ENCODE measurements at regions not wholly inside any gene's neighbourhood (a gene's known extent, or its start where the extent isn't known, plus 50 kb on each side); places are given as distances from the start of the nearest gene placed in this dataset.

- no peak overlapping the region for H3K27ac ChIP-seq (ENCODE audit: low read depth, low read length)
- no peaks in the 10 kb centered on the region for H3K9me2 ChIP-seq (replicated peaks; ENCODE audit: control insufficient read depth, low read length)
- H3F3A ChIP-seq (ENCODE audit: control insufficient read depth, insufficient read depth) = 0 out of 2 replicates have a peak, but pooled peaks cover under 1% of the 10 kb centered on the region
- TF ChIP-seq EZH2phosphoT487 (IDR thresholded peaks at IDR 0.05; ENCODE audit: borderline replicate concordance, low read length) = no peak
- TF ChIP-seq, protein P1, sequence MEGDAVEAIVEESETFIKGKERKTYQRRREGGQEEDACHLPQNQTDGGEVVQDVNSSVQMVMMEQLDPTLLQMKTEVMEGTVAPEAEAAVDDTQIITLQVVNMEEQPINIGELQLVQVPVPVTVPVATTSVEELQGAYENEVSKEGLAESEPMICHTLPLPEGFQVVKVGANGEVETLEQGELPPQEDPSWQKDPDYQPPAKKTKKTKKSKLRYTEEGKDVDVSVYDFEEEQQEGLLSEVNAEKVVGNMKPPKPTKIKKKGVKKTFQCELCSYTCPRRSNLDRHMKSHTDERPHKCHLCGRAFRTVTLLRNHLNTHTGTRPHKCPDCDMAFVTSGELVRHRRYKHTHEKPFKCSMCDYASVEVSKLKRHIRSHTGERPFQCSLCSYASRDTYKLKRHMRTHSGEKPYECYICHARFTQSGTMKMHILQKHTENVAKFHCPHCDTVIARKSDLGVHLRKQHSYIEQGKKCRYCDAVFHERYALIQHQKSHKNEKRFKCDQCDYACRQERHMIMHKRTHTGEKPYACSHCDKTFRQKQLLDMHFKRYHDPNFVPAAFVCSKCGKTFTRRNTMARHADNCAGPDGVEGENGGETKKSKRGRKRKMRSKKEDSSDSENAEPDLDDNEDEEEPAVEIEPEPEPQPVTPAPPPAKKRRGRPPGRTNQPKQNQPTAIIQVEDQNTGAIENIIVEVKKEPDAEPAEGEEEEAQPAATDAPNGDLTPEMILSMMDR (IDR thresholded peaks at IDR 0.05; ENCODE audit: low read depth, low read length, poor library complexity, severe bottlenecking) = no peak
- no peaks in the 10 kb centered on the region for H3K4me1 ChIP-seq (ENCODE audit: control insufficient read depth, low read length)
- no peak overlapping the region for H3K4me2 ChIP-seq (ENCODE audit: low read length)
- no peaks in the 10 kb centered on the region for H3K79me2 ChIP-seq (ENCODE audit: control insufficient read depth, low read length)
- H3K4me3 ChIP-seq (ENCODE audit: low read length) = no peak overlapping the region
- no peaks in the 10 kb centered on the region for H4K20me1 ChIP-seq (ENCODE audit: control insufficient read depth, insufficient read depth, low read depth, low read length)
- H3K27me3 ChIP-seq (ENCODE audit: control insufficient read depth, low read length) = no peaks in the 10 kb centered on the region
- no peaks in the 10 kb centered on the region for H3K9me3 ChIP-seq (ENCODE audit: control insufficient read depth, insufficient read depth, low read length)
- H3K36me3 ChIP-seq (ENCODE audit: control insufficient read depth, low read length) = no peaks in the 10 kb centered on the region
Observed at GRCh38 chr6:166221040-166221439, 53.4 kb upstream of the TBXT start.
